22Rv1 (cell line): ENCODE measurements at regions not wholly inside any gene's neighbourhood (a gene's known extent, or its start where the extent isn't known, plus 50 kb on each side); places are given as distances from the start of the nearest gene placed in this dataset.

ENCODE experiments used
- ZFX ChIP-seq: fragments of 450-650 bp; IDR thresholded peaks from 2 replicates; pipeline ENCODE4 v1.6.1; 2017; ENCODE audit warnings: antibody characterized with exemption, borderline replicate concordance
- TF ChIP-seq, protein P1 (sequence below): fragments of 450-650 bp; IDR thresholded peaks from 2 replicates; pipeline ENCODE4 v1.5.1; 2017; ENCODE audit warnings: mild to moderate bottlenecking

DNA sequence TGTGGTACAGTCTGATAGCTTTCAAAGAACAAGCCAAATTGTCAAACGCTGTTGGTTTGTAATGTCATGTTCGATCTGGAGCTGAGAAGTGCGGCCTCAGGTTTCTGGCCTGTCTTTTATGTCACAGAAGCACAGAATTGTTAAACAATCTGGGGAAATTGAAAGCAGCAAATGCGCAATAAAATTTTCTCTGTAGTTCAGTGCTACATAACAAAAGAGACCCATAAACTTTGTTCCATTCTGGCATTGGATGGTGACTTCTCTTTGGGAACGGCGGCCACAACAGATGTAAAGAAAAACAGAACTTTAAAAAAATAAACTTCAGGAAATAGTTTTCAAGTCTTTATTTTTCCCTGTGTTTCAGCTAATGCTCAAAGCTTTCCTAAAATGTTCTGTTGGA, 106.9 kb downstream of the PRL start:
- TF ChIP-seq, protein P1, sequence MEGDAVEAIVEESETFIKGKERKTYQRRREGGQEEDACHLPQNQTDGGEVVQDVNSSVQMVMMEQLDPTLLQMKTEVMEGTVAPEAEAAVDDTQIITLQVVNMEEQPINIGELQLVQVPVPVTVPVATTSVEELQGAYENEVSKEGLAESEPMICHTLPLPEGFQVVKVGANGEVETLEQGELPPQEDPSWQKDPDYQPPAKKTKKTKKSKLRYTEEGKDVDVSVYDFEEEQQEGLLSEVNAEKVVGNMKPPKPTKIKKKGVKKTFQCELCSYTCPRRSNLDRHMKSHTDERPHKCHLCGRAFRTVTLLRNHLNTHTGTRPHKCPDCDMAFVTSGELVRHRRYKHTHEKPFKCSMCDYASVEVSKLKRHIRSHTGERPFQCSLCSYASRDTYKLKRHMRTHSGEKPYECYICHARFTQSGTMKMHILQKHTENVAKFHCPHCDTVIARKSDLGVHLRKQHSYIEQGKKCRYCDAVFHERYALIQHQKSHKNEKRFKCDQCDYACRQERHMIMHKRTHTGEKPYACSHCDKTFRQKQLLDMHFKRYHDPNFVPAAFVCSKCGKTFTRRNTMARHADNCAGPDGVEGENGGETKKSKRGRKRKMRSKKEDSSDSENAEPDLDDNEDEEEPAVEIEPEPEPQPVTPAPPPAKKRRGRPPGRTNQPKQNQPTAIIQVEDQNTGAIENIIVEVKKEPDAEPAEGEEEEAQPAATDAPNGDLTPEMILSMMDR = no peak
- no peak for TF ChIP-seq ZFX
